ENCODE measurements at regions not wholly inside any gene's neighbourhood (a gene's known extent, or its start where the extent isn't known, plus 50 kb on each side); places are given as distances from the start of the nearest gene placed in this dataset.

DNA sequence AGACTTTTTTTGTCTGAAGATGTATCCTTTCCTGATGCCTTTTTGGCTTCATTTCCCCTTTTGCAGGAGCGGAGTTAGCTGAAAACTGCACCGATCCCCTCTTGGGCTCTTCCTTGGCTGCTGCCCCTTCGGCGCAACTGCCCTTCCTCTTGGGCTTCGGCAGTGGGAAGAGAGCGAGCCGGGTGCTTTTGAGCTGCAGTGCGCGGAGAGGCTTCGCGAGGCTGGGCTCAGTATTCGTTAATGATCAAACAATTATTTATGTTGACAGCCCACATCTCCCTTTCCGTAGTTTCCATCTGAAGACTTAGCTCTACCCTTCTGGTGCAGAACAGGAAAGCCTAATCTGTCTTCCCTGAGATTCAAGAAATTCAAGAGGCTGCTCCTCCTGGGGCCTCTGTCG is 170.8 kb downstream of the CSNK2A3 start:
- DNase-seq (ENCODE audit: low spot score): no peak
- no peaks in the 10 kb centered on the region for H3K36me3 ChIP-seq (ENCODE audit: insufficient read depth, low read length)
- H3K79me2 ChIP-seq (ENCODE audit: insufficient read depth, low read depth, low read length): no peaks in the 10 kb centered on the region
- no TSS peak for BruUV-seq (replicated peaks)
- no peak overlapping the region for H3K4me3 ChIP-seq (ENCODE audit: low read depth, low read length, poor library complexity, severe bottlenecking)
- POLR2A ChIA-PET: interaction anchor here (1.1 kb wide), 1 partner anchor 36 kb away, joined by 3 read pairs; no protein-coding TSS in a partner anchor
- intact Hi-C loops (cut with micrococcal nuclease; ENCODE audit: unreplicated experiment): no loop called here
- H2AFZ ChIP-seq (ENCODE audit: low read length): no peak overlapping the region
- no peak overlapping the region for H3K27ac ChIP-seq (ENCODE audit: low read depth, low read length, poor library complexity, severe bottlenecking)
- no peaks in the 10 kb centered on the region for H3K9me3 ChIP-seq (ENCODE audit: low read length)
- peaks cover 14% of the 10 kb centered on the region for H3K4me1 ChIP-seq (ENCODE audit: insufficient read depth, low read length, poor library complexity, severe bottlenecking)
- H3K4me2 ChIP-seq (ENCODE audit: low read length): no peak overlapping the region
- H3K9me2 ChIP-seq (ENCODE audit: insufficient read depth, low read length): no peaks in the 10 kb centered on the region
- CTCF ChIA-PET (ENCODE audit: unreplicated experiment): interaction anchor here (0.5 kb wide), 1 partner anchor 17 kb away, joined by 4 read pairs; no protein-coding TSS in a partner anchor
- TF ChIP-seq, protein P1, sequence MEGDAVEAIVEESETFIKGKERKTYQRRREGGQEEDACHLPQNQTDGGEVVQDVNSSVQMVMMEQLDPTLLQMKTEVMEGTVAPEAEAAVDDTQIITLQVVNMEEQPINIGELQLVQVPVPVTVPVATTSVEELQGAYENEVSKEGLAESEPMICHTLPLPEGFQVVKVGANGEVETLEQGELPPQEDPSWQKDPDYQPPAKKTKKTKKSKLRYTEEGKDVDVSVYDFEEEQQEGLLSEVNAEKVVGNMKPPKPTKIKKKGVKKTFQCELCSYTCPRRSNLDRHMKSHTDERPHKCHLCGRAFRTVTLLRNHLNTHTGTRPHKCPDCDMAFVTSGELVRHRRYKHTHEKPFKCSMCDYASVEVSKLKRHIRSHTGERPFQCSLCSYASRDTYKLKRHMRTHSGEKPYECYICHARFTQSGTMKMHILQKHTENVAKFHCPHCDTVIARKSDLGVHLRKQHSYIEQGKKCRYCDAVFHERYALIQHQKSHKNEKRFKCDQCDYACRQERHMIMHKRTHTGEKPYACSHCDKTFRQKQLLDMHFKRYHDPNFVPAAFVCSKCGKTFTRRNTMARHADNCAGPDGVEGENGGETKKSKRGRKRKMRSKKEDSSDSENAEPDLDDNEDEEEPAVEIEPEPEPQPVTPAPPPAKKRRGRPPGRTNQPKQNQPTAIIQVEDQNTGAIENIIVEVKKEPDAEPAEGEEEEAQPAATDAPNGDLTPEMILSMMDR (conservative IDR thresholded peaks at IDR 0.05; ENCODE audit: low read length): no peak
- no peak for TF ChIP-seq EZH2phosphoT487 (IDR thresholded peaks at IDR 0.05; ENCODE audit: borderline replicate concordance, low read depth, low read length)
- H4K20me1 ChIP-seq (ENCODE audit: insufficient read depth, low read length): no peaks in the 10 kb centered on the region

DNA sequence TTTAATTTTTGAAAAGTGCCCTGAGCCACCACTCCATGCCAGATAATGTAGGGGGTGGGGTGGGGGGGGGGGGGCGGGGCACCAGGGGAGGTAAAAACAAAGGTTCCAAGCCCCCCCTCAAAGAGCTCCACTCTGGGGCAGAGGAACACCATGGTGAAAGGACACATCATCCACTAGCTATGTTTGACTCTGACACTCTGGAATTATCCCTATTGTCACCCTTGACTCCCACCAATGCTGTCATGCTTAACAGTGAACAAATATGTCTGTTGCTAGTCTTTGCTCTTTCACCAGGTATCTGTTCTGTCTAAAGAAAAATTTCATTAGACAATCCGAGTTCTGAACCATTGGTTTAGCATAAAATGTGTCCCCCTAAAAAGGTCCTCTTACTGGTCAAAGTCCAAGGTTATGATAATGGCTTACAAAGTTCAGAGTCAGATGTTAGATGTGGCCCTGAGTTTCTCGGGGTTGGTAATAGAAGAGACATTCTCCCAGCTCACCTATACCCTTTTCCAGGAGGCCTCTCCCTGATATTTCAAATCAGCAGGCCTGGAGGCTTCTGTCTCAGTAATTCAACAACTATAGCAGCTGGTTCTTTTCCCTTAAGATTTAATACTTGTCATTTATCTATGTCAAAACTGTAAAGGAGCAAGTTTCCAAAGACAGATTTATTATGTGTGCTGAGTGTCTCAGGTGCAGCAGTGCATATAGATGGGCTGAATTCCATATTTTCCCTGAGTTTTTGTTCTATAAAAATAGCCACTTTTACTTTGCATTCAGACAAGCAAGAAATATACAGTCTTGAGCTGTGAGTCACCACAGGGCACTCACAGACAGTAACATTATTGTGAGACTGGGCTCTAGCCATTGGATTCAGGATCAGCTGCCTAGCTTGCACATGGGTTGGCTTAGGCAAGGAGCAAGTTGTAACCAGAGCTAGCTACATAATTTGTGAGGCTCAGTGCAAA is 174.1 kb downstream of the CSNK2A3 start:
- TF ChIP-seq, protein P1 (conservative IDR thresholded peaks at IDR 0.05; ENCODE audit: low read length): no peak
- no peak for TF ChIP-seq EZH2phosphoT487 (IDR thresholded peaks at IDR 0.05; ENCODE audit: borderline replicate concordance, low read depth, low read length)
- CTCF ChIA-PET (ENCODE audit: unreplicated experiment): no interaction called here
- H4K20me1 ChIP-seq (ENCODE audit: insufficient read depth, low read length): no peaks in the 10 kb centered on the region
- no peaks in the 10 kb centered on the region for H3K79me2 ChIP-seq (ENCODE audit: insufficient read depth, low read depth, low read length)
- H3K36me3 ChIP-seq (ENCODE audit: insufficient read depth, low read length): no peaks in the 10 kb centered on the region
- H2AFZ ChIP-seq (ENCODE audit: low read length): no peak overlapping the region
- no TSS peak for BruUV-seq (replicated peaks)
- H3K27ac ChIP-seq (ENCODE audit: low read depth, low read length, poor library complexity, severe bottlenecking): no peak overlapping the region
- intact Hi-C loops (cut with micrococcal nuclease; ENCODE audit: unreplicated experiment): no loop called here
- H3K4me2 ChIP-seq (ENCODE audit: low read length): no peak overlapping the region
- no peak overlapping the region for H3K4me3 ChIP-seq (ENCODE audit: low read depth, low read length, poor library complexity, severe bottlenecking)
- no peaks in the 10 kb centered on the region for H3K9me2 ChIP-seq (ENCODE audit: insufficient read depth, low read length)
- H3K9me3 ChIP-seq (ENCODE audit: low read length): no peaks in the 10 kb centered on the region
- no peak for DNase-seq (ENCODE audit: low spot score)
- H3K4me1 ChIP-seq (ENCODE audit: insufficient read depth, low read length, poor library complexity, severe bottlenecking): no peaks in the 10 kb centered on the region
- POLR2A ChIA-PET: no interaction called here

Data from OCI-LY7 (cell line).